Gastrocnemius medialis (tissue), 4 donors: ENCODE measurements at regions not wholly inside any gene's neighbourhood (a gene's known extent, or its start where the extent isn't known, plus 50 kb on each side); places are given as distances from the start of the nearest gene placed in this dataset.

Experiments used
- CTCF ChIP-seq, 5 experiments: fragments of 450-650 bp in 3 of 5; fragments of 200-600 bp in 2 of 5; sonication (generic) in 2 of 5; IDR thresholded peaks in 4 of 5; conservative IDR thresholded peaks in 1 of 5; 1 replicate in 4 of 5; 2 replicates in 1 of 5; pipeline ENCODE4 v1.5.1; 2016 to 2019; ENCODE audit warnings: antibody characterized with exemption in 5 of 5, mild to moderate bottlenecking in 3 of 5, moderate library complexity in 3 of 5
- POLR2A ChIP-seq, 2 donors: fragments of 450-650 bp; IDR thresholded peaks; one replicate each; pipeline ENCODE4 v1.6.1; 2017; ENCODE audit warnings: antibody characterized with exemption in 2 of 2, mild to moderate bottlenecking in 2 of 2, moderate library complexity in 2 of 2

GRCh38 chr2:37738266-37738885 is 66.9 kb upstream of the CDC42EP3 start:
- TF ChIP-seq CTCF (IDR thresholded peaks at IDR 0.05 in 4 of 5, conservative IDR thresholded peaks at IDR 0.05 in 1 of 5): no peak
- TF ChIP-seq POLR2A (IDR thresholded peaks at IDR 0.05): no peak
